ENCODE measurements at regions not wholly inside any gene's neighbourhood (a gene's known extent, or its start where the extent isn't known, plus 50 kb on each side); places are given as distances from the start of the nearest gene placed in this dataset.
A peak's percentile ranks its signal among the peaks of the same experiment; 100 is the strongest.
"Not testable (repeated sequence)": the region's sequence is repeated elsewhere in the genome, so short reads cannot be mapped to it uniquely, and the experiment has no call there.

DNA sequence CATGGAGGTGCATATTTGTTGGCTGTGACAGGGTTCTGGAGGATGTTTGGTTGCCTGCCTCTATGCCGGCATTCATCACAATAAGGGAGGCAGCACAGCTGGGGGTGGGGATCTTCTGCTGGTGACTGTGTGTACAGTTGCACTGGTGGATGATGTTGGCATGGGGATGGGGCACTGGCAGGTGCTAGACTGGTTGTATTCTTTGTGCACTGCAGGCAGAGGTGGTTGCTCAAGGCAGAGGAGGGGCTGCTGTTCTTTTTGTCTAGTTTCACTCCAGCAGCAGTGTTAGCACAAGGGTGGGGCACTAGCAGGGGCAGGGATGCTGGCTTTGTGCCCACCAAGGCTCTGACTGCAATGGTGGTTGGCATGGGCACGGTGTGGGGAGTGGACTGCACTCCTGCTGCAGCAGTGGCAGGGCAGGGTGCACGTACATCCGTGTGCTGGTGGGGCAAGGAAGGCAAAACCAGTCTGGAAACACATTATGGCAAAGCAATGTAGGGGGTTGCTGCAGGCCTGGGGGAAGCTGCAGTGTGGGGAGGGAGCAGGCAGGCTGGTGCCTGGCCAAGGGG, 69.3 kb downstream of the ISOC1 start:
- FAIRE-seq (no peak), DNase-seq (ENCODE audit: low spot score) (no peak)

DNA sequence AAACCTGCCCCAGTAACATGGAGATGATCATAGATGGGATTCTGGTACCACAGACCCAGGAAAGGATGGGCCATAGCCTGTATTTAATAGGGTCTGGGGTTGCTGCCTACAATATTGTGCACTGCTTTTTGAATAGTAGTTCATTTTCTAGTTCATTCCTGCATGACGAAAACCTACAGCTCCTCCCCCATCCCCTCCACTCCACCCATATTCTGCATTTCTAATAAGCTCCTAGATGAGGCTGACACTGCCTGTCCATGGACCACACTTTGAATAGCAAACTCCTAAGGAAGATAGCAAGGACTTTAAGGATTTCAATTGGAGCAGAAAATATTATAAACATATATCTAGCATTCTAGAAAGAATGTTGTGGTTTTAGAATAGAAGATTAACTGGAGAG, 75.5 kb downstream of the ISOC1 start:
- DNase-seq (ENCODE audit: low spot score) (no peak), FAIRE-seq (no peak)

DNA sequence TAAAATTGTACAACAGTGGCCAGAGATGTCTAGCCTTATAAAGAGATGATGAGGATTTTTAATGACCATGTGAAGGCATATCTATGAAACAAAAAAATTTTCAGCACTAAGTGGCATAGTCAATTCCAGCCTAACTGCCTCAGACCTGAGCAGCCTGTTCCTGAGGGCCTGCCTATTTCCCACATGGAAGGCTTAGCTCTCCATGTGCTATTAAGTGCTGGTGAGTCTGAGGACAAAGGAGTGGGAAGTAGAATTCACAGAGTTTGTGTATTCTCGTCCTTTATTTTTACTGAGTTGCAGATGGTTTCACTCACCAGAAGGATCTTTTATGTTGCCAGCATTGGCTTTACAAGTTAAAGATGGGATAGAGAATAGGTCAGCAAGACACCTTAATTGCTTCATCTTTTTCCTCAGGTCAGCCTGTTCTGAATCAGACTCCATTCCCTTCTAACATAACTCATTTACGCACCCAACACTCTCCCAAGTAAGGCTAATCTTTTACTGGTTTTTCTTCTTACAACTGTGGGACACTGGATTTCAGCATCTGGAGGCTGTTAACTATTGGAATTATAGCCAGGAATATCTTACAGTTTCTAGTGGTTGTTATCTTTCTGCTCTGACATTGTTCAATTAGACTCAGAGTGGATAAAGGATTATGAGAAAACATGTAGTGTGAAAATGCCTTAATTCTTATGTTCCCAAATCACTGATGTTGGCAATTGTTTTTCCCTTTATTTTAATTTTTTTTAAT, 76.8 kb downstream of the ISOC1 start:
- no peak for DNase-seq (ENCODE audit: low spot score)
- FAIRE-seq = no peak

DNA sequence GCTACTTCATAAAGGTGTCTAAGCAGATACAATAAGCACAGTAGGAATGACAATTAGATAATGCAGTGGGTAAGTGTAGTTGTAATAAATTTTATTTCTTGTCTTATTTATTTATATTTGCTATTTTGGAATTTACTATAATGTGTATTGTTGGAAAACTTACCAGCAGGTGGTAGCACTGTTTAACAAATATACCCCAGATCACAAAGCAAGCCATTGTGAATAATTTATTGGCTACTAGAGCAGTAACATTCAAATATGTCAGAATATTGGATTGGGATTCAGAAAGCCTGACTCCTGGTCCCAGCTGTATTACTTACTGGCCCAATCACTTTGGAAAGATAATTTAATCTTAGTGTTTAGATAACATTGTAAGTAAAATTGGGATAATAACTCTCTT, 78.0 kb downstream of the ISOC1 start:
- no peak for FAIRE-seq
- no peak for DNase-seq (ENCODE audit: low spot score)

DNA sequence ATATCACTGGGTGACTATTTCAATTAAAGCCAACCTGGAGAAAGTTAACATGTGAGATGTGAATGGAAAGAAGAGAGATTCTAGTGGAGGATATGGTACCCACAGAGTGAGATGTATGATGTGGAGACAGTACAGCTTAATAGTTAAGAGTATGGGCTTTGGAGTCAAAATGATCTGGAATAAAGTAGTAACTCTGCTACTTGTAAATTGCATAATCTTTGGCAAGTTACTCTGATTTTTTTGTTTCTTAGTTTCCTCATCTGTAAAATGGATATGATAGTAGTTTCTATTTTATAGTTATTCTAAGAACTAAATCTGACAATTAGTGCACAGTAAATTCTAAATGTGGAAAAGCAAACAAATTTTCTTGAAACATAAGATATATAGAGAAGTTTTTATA, 79.2 kb downstream of the ISOC1 start:
- DNase-seq (ENCODE audit: low spot score) = no peak

DNA sequence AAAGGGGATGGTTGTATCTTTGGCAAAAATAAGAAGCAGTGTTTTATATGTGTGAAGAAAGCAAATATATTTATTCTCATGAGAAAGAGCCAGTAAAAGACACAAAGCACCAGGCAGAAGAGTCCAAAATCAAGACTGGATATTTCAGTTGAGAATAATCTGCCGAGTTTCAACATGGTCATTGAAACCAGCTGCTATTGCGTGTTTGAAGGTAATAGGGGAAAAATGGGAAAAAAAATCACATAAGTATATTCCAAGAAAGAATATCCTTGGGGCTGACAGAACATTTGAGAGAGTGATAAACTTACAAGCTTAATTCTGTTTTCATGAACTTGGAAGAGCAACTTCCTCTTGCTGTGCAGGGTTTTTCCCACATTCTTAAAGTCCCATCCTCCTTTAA, 79.9 kb downstream of the ISOC1 start:
- no peak for DNase-seq (ENCODE audit: low spot score)
- FAIRE-seq = no peak

More for the DNA sequence above, 79.2 kb downstream of the ISOC1 start:
- FAIRE-seq = no peak

DNA sequence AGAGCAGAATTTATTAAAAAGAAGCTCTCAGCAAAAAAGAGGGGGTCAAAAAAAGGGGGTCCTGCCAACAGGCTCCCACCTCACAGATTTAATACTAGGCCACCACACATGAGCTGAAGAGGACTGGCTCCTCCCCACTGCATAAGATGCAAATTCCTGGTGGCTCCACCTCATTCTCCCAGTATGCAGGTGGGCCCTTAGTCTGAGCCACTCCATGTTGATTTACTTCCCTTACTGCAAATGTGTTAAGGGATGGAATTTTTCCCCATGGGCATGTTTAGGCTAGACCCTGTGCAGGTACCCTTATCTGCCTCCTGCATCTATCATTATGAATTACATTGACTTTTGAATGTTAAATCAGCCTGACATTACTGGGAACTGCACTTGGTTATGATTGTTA, 82.9 kb downstream of the ISOC1 start:
- DNase-seq (ENCODE audit: low spot score) (no peak), FAIRE-seq (no peak)

DNA sequence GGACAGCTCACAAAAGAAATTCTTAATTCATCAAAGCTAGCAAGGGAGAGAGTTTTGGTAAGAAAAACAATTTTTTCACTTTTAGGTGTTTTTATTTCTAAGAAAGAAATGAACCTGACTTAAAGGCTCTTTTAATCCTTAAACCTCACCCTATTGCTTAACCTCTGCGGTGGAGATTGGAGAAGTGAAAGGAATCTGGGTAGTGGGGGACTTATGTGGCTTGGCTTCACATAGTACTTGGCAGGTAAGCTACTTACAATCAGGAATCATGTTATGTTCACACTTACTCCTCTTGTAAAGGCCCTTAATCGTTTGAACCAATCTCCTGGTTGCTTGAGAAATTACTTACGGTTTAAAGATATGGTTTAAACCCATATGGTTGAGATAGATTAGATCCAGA, 104.8 kb downstream of the ISOC1 start:
- no peak for FAIRE-seq

DNA sequence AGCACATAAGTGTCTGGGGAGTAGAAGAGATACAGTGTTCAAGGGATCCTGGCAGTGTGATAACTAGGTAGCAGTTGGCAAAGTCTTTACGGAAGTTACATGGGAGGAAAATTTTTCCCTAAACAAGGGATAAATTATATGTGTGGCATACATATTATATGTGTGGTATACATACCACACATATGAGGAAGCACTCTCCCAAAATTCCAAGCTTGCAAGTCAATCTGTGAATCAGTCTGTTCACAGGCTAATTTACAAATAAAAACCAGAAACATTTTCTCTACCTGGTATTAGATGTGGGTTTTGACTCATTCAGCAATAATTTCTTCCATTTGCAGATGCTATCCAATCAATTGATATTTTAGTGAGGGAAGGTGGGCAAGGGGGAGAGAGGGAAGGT, 110.0 kb downstream of the ISOC1 start:
- DNase-seq (ENCODE audit: low spot score) (no peak), FAIRE-seq (no peak)

More for the DNA sequence above, 104.8 kb downstream of the ISOC1 start:
- no peak for DNase-seq (ENCODE audit: low spot score)

DNA sequence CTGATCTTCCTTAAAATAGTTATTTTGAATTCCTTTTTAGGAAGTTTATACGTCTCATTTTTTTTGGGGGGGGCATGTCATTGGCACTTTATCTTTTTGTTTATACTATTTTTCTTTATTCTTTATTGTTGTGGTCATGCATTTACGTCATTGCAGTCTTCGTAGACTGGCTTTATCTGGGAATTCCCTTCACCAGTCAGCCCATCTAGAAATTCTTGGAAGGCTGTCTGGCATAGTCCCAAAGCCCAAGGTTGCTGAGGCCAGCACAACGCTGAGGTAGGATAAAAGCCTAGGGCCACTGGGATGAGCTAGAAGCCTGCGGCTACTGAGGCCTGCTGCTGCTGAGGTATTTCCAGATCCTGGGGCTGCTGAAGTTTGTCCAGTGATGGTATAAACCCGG, 121.5 kb downstream of the ISOC1 start:
- no peak for FAIRE-seq

DNA sequence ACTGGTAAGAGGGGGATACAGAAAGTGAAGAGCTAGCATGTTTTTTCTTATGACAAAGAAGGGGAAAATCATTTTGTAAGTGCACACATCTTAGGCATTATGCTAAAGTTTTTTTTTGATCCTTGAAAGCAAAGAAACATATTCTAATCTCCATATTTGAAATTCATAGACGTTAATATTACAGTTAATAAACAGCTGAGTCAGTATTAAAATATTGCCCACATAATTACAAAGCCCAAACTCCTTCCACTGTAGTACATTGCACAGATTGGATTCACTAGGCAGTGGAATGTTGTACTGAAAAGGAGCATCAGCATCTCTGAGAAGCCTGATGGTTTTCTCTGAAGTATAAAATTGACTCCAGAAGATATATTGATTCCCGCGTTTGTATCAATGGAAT, 122.6 kb downstream of the ISOC1 start:
- FAIRE-seq (no peak), DNase-seq (ENCODE audit: low spot score) (no peak)

More for the DNA sequence above, 121.5 kb downstream of the ISOC1 start:
- no peak for DNase-seq (ENCODE audit: low spot score)

DNA sequence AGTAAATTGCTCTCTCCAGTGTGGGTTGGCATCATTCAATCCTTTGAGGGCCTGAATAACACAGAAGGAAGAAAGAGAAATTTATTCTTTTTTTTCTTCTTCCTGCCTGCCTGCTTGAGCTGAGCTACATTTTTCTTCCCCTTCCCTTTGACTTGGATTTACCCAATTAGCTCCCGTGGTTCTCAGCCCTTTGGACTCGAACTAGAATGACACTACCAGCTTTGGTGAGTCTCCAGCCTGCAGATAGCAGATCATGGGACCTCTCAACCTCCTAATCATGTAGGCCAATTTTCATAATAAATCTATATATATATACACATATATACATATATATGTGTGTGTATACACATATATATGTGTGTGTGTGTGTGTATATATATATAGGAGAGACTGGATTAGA, 128.6 kb downstream of the ISOC1 start:
- no peak for FAIRE-seq

DNA sequence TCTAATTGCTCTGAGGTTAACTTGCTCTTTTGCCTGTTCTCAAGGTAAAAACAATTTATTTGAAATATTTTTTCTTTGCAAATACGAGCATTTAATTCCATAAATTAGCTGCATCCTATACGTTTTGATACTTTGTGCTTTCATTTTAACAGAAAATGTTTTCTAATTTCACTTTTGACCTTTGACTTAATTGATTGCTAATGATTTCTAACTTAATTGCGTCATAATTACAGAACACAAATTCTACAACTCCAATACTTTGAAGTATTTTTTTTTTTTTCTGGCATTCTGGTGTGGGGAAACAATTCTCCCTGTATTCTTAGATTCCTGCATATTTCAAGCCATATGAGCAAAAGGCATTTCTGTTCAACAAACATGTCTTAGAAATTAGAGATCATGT, 134.0 kb downstream of the ISOC1 start:
- DNase-seq (ENCODE audit: low spot score) = no peak
- no peak for FAIRE-seq

More for the DNA sequence above, 128.6 kb downstream of the ISOC1 start:
- no peak for DNase-seq (ENCODE audit: low spot score)

DNA sequence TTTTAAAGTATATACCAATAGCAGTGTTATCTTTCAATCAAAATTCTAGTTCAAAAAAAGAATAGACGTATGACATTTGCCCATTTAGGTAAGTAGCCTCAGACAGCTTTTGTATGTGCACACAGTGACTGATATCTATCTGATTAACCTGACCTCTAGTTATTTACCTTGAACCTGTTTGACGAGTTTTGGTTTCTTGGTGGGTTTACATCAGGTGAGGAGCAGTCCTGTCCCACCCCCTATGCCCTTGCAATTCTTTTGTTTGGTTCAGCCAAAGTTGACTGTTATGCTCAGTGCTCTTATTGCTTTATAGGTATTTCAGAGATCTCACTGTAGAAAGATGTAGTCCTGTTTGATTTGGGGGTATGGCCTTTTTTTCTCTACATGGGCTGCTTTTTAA, 147.2 kb downstream of the ISOC1 start:
- DNase-seq (ENCODE audit: low spot score) (no peak), FAIRE-seq (no peak)

DNA sequence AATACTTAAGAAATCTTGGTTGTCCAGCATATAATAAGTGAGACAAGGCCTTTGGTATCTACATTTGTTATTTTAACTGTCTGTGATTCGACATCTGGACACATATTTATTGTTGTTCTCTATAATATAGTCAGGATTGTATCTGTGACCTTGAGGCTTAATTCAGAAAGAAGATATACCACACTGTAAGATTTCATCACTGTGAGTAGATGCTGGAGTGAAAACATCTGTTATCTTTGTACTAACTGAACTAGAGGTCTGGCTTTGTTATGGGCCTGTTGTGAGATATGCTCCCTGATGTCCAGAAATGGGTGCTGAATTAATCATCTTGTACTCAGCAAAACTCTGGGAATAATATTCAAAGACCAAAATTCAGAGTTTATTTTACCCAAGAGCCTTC, 148.5 kb downstream of the ISOC1 start:
- DNase-seq (ENCODE audit: low spot score) = no peak
- no peak for FAIRE-seq

DNA sequence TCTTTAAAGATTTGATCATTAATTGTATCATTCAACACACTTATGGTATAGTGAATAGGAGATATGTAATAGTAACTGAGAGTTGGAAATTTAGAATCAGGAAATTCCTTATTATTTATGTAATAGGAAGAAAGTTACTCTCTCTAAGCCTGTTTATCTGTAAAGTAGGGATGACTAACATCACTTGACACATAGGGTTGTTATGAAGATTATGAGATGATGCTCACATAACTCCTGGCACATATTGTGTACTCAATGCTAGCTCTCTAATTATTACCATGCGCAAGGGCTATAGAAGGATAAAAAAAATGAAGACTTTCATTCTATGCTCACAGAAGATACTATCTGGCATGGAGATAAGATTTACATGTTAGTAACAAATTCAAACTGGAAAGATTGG, 149.9 kb downstream of the ISOC1 start:
- no peak for DNase-seq (ENCODE audit: low spot score)
- no peak for FAIRE-seq

DNA sequence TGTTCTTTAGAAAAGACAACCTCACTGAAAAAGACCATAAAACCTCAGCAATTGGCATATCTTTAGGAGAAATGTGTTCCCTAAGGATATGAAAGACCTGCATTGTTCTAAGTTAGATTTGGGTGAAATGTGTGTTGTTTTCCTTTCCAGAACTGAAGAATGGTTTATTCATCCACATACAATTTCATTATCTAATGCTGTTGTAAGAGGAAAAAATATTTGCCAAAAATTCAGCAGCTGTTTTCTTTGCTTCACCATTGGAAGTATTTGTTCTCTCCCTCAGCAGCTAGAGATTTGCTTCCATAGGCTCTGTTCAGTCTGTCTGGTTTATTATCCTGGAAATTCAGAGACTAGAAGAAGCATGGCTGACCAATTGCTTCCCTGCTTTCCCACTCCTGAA, 150.9 kb downstream of the ISOC1 start:
- DNase-seq (ENCODE audit: low spot score) (no peak), FAIRE-seq (no peak)

DNA sequence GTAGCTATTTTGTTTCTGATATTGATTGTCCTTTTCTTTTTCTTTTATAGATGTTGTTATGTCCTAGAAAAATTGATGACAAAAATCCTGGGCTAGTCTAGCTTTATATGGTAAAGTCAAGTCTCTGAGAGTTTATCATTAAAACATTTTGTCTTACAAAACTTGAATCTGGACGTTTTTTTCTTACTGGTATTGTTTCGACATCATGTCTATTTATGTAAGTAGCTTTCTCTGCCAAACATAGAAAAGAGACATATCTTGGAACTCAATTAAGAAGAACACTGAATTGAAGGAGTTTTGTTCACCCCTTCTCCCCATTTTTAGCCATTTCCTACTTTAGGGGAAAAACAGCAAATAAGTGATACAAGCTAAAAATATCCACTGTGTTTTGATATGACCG, 151.5 kb downstream of the ISOC1 start:
- no peak for FAIRE-seq
- no peak for DNase-seq (ENCODE audit: low spot score)

DNA sequence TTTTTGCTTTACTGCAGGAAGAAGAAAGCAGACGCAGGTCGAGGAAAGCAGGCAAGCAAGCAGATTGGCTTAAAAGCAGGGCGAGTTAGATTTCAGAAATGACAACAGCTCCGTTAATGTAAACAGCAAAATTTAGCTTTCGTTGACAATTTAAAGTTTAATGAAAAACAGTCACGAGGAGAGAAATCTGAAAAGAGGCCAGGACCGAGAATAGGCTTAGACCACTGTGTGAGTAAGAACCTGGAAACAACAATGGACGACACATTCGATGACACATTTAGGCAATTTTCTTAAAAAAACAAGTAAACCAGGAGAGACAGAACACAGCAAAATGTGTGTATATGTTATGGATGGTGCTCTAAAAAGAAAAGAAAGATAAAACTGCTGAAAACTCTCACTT, 155.3 kb downstream of the ISOC1 start:
- no peak for DNase-seq (ENCODE audit: low spot score)
- no peak for FAIRE-seq

DNA sequence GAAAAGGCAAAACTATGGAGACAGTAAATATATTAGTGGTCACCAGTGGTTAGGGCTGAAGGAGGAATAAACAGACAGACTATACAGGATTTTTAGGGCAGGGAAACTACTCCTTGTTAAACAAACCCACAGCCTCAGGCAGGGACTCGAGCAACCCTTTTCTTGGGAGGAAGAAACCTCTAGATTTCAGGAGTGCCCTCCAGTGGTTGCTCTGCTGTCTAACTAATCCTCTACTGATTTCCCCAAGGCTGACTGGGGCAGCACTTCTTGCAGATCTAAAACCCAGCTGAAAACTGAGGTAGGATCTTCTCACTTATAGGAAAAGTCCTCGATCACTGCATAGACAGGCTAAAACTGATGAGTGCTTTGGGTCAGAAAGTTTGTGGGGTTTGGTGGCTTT, 176.8 kb downstream of the ISOC1 start:
- DNase-seq (ENCODE audit: low spot score) (no peak), FAIRE-seq (no peak)

DNA sequence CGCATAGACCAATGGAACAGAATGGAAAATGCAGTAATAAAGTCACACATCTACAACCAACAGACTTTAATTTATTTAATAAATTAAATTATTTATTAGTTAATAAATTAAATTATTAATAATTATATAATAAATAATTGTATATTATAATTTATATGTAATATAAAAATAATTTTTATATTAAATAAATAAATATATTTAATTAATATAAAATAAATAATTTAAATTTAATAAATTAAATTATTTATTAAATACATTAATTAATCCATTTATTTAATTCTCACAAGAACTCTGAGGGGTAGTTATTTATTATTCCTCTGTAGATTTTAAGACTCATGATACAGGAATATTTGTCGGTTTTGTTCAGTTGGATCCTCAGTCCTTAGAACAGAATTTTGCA, 176.1 kb upstream of the ADAMTS19 start:
- FAIRE-seq = peak; percentile 95

DNA sequence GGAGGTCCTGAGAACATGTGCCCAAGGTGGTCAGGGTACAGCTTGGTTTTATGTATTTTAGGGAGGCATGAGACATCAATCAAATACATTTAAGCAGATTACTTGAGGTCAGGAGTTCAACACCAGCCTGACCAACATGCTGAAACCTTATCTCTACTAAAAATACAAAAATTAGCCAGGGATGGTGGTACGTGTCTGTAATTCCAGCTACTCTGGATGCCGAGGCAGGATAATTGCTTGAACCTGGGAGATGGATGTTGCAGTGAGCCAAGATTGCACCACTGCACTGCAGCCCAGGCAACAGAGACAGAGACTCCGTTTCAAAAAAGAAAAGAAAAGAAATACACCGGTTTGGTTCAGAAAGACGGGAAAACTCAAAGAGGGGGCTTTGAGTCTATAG, 165.9 kb upstream of the ADAMTS19 start:
- not testable (repeated sequence) for FAIRE-seq

More for the DNA sequence above, 176.1 kb upstream of the ADAMTS19 start:
- DNase-seq (ENCODE audit: low spot score) = no peak

DNA sequence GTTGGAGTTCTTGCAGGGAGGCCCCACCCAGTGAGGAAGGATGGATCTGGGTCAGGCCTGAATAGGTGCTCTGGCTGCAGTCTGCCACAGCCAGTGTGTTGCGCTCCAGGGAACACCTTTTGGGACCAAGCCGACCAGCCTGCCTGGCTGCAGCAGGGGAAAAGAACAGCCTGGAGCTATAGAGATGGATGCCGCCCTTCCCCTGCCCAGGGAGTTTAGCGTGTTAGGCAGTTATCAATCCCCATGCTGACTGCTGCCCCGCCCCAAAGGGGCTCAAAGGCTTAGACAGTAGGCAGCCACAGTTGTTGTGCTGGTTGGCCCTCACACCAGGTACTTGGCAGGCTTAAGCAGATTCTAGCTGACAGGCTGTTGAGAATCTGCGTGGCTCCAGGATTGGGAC, 153.4 kb upstream of the ADAMTS19 start:
- no peak for FAIRE-seq

More for the DNA sequence above, 165.9 kb upstream of the ADAMTS19 start:
- not testable (repeated sequence) for DNase-seq (ENCODE audit: low spot score)

More for the DNA sequence above, 153.4 kb upstream of the ADAMTS19 start:
- DNase-seq (ENCODE audit: low spot score) = no peak

Measured in RCC 7860 (cell line).